GM12872 (cell line): ENCODE measurements at regions not wholly inside any gene's neighbourhood (a gene's known extent, or its start where the extent isn't known, plus 50 kb on each side); places are given as distances from the start of the nearest gene placed in this dataset.

ENCODE experiments used
- TF ChIP-seq, protein P1 (sequence below): IDR thresholded peaks from 3 replicates; pipeline ENCODE4 v1.5.1; 2011; ENCODE audit warnings: low read depth, mild to moderate bottlenecking, low read length, moderate library complexity; ENCODE audit not compliant: insufficient read depth

- TF ChIP-seq, protein P1, sequence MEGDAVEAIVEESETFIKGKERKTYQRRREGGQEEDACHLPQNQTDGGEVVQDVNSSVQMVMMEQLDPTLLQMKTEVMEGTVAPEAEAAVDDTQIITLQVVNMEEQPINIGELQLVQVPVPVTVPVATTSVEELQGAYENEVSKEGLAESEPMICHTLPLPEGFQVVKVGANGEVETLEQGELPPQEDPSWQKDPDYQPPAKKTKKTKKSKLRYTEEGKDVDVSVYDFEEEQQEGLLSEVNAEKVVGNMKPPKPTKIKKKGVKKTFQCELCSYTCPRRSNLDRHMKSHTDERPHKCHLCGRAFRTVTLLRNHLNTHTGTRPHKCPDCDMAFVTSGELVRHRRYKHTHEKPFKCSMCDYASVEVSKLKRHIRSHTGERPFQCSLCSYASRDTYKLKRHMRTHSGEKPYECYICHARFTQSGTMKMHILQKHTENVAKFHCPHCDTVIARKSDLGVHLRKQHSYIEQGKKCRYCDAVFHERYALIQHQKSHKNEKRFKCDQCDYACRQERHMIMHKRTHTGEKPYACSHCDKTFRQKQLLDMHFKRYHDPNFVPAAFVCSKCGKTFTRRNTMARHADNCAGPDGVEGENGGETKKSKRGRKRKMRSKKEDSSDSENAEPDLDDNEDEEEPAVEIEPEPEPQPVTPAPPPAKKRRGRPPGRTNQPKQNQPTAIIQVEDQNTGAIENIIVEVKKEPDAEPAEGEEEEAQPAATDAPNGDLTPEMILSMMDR = no peak
These were observed 1351.3 kb upstream of the SORCS1 start for GRCh38 chr10:108515821-108516220.

GRCh38 chr10:108500396-108500795 lies 1335.9 kb upstream of the SORCS1 start:
- TF ChIP-seq, protein P1 = no peak

DNA sequence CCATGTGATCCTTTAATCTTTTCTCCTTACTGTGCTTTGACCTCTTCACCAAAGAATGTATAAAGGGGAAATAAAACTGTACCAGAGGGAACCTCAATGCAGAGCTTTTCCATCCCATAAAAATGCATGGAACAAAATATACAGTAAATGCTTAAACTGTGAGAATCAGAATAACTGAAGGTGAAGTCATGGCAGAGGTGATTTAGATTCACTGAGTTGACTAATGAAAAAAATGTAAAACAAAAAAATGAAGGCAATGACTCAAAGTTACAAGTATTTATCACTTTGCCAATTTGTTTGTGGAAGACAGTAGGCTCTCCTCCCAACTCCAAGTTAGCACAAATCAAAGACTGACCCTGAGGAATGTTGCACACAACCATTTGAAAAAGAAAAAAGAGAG lies 1331.6 kb upstream of the SORCS1 start:
- TF ChIP-seq, protein P1 = no peak

DNA sequence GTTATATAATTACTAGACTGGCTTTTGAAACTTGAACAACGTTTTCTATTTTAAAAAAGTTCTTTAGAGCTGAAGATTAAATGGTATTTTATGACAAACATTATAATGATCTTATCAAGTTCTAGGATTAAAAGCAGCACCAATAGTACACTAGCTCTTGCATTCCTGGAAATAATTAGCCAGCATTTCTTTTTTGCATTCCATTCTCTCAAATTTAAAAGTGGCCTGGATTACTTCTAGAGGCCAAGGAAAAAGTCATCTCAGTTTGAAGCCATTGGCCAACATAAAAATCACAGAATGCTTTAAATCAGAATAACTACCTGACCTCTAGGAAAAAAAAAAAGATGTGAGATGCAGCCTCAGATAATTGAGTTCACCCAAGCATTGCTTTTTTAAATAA lies 1326.4 kb upstream of the SORCS1 start:
- TF ChIP-seq, protein P1 = no peak

GRCh38 chr10:108471420-108471819 lies 1306.9 kb upstream of the SORCS1 start:
- TF ChIP-seq, protein P1 = no peak

GRCh38 chr10:108469940-108470339 lies 1305.4 kb upstream of the SORCS1 start:
- TF ChIP-seq, protein P1 = no peak

DNA sequence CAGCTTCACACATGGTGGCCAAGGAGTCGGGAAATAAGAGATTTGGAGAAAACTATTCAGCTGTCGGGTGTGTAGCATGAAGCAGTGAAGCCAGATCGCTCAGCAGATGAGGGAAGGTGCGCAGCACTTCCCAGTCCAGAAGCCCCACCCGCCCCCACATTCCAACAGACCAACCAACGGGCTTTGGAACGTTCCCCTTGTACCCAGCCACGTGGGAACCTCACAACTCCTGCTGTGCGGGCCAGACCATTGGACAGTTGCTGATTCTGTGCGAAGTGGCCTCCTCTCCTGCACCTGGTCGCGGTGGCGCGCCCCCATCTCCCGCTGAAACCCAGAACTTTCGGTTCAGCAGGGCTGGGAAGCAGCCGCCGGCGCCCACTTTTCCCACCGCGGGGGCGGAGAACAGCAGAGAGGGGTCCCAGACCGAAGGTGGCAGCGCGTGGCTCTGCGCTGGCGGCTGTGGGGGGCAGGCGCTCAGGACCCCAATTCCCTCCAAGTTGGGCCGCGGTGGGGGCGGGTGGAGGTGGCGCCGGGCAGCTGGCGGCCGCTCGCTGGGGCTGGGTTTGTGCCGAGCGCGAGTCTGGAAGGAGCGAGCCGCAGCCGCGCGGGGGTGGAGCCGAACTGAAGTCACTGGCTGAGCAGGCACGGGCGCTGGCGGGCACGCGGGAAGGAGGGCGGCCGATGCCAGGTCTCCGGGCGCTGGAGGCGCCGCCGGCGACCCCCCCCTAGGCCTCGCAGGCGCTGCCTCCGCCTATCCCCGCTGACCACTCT lies 1301.5 kb upstream of the SORCS1 start:
- TF ChIP-seq, protein P1 = no peak

GRCh38 chr10:108462005-108462404 lies 1297.5 kb upstream of the SORCS1 start:
- TF ChIP-seq, protein P1 = no peak
